ENCODE measurements at regions not wholly inside any gene's neighbourhood (a gene's known extent, or its start where the extent isn't known, plus 50 kb on each side); places are given as distances from the start of the nearest gene placed in this dataset.
"Not testable (repeated sequence)": the region's sequence is repeated elsewhere in the genome, so short reads cannot be mapped to it uniquely, and the experiment has no call there.

GRCh38 chr3:94398036-94398435 lies 335.2 kb downstream of the NSUN3 start:
- H3K4me1 ChIP-seq (replicated peaks in 1 of 2): no peaks in the 10 kb centered on the region
- H3K36me3 ChIP-seq (replicated peaks in 1 of 2): no peaks in the 10 kb centered on the region
- H3K27me3 ChIP-seq: no peaks in the 10 kb centered on the region
- DNase-seq: no peak
- intact Hi-C loops (cut with DNase I): no loop called here
- H3K4me3 ChIP-seq: no peak overlapping the region
- peaks cover 0 to 4% (median 0%) of the 10 kb centered on the region in 3 donors for H3K9me3 ChIP-seq (replicated peaks in 1 of 3)
- TF ChIP-seq POLR2A (IDR thresholded peaks at IDR 0.05) (no peak), CTCF (IDR thresholded peaks at IDR 0.05) (no peak)
- no peak overlapping the region for H3K27ac ChIP-seq
- 56 to 67% (median 63%) methylated on average over 1 of the region's 1 CpG for WGBS, 4 donors

- no peak for DNase-seq
- H3K4me3 ChIP-seq: no peak overlapping the region
- intact Hi-C loops (cut with DNase I): no loop called here
- H3K27ac ChIP-seq: no peak overlapping the region
- peaks cover 0 to 4% (median 0%) of the 10 kb centered on the region in 3 donors for H3K9me3 ChIP-seq (replicated peaks in 1 of 3)
- TF ChIP-seq CTCF (IDR thresholded peaks at IDR 0.05) (no peak), POLR2A (IDR thresholded peaks at IDR 0.05) (no peak)
- H3K36me3 ChIP-seq (replicated peaks in 1 of 2): no peaks in the 10 kb centered on the region
- H3K4me1 ChIP-seq (replicated peaks in 1 of 2): no peaks in the 10 kb centered on the region
- H3K27me3 ChIP-seq: no peaks in the 10 kb centered on the region
These were observed 338.6 kb downstream of the NSUN3 start for GRCh38 chr3:94401466-94401865.

- no peak overlapping the region for H3K27ac ChIP-seq
- WGBS, 4 donors: 64 to 74% (median 72%) methylated on average over 1 of the region's 1 CpG
- TF ChIP-seq CTCF (IDR thresholded peaks at IDR 0.05) (no peak), POLR2A (IDR thresholded peaks at IDR 0.05) (no peak)
- peaks cover 0 to 4% (median 0%) of the 10 kb centered on the region in 3 donors for H3K9me3 ChIP-seq (replicated peaks in 1 of 3)
- no peak overlapping the region for H3K4me3 ChIP-seq
- H3K4me1 ChIP-seq (replicated peaks in 1 of 2): no peaks in the 10 kb centered on the region
- no peaks in the 10 kb centered on the region for H3K36me3 ChIP-seq (replicated peaks in 1 of 2)
- H3K27me3 ChIP-seq: no peaks in the 10 kb centered on the region
- DNase-seq: no peak
- intact Hi-C loops (cut with DNase I): no loop called here
These were observed 339.3 kb downstream of the NSUN3 start for GRCh38 chr3:94402126-94402525.

GRCh38 chr3:94405258-94406035 lies 342.6 kb downstream of the NSUN3 start:
- WGBS, 4 donors: 74 to 81% (median 78%) methylated on average over 5 of the region's 5 CpGs
- no peak for TF ChIP-seq POLR2A (IDR thresholded peaks at IDR 0.05)
- no peaks in the 10 kb centered on the region for H3K27me3 ChIP-seq
- no peaks in the 10 kb centered on the region for H3K36me3 ChIP-seq (replicated peaks in 1 of 2)
- intact Hi-C loops (cut with DNase I): no loop called here
- no peak overlapping the region for H3K27ac ChIP-seq
- no peaks in the 10 kb centered on the region for H3K4me1 ChIP-seq (replicated peaks in 1 of 2)
- no peak overlapping the region for H3K4me3 ChIP-seq
- H3K9me3 ChIP-seq (replicated peaks in 1 of 3): no peaks in the 10 kb centered on the region
- no peak for DNase-seq

GRCh38 chr3:94406595-94406994 lies 343.7 kb downstream of the NSUN3 start:
- Histone ChIP-seq H3K4me1 (replicated peaks in 1 of 2) (no peaks in the 10 kb centered on the region), H3K27ac (no peak overlapping the region), H3K36me3 (replicated peaks in 1 of 2) (no peaks in the 10 kb centered on the region), H3K27me3 (no peaks in the 10 kb centered on the region), H3K4me3 (no peak overlapping the region), H3K9me3 (replicated peaks in 1 of 3) (no peaks in the 10 kb centered on the region)
- intact Hi-C loops (cut with DNase I): no loop called here
- no peak for TF ChIP-seq CTCF (IDR thresholded peaks at IDR 0.05)
- no peak for TF ChIP-seq POLR2A (IDR thresholded peaks at IDR 0.05)
- no peak for DNase-seq

GRCh38 chr3:94412936-94413335 lies 350.1 kb downstream of the NSUN3 start:
- H3K4me1 ChIP-seq (replicated peaks in 1 of 2); H3K27ac ChIP-seq; H3K4me3 ChIP-seq; intact Hi-C loops (cut with DNase I); DNase-seq; H3K36me3 ChIP-seq (replicated peaks in 1 of 2); H3K9me3 ChIP-seq (replicated peaks in 1 of 3); H3K27me3 ChIP-seq: not testable (repeated sequence)
- WGBS, 4 donors: 81 to 89% (median 86%) methylated on average over 4 of the region's 4 CpGs
